GM19397 (cell line): ENCODE measurements at regions not wholly inside any gene's neighbourhood (a gene's known extent, or its start where the extent isn't known, plus 50 kb on each side); places are given as distances from the start of the nearest gene placed in this dataset.
"Not testable (repeated sequence)": the region's sequence is repeated elsewhere in the genome, so short reads cannot be mapped to it uniquely, and the experiment has no call there.

ENCODE experiments used
- ATAC-seq: cut with Tn5 transposase; IDR thresholded peaks from one replicate; pipeline ENCODE4 v1.9.1; 2021; ENCODE audit warnings: mild to moderate bottlenecking, moderate library complexity; ENCODE audit not compliant: unreplicated experiment

DNA sequence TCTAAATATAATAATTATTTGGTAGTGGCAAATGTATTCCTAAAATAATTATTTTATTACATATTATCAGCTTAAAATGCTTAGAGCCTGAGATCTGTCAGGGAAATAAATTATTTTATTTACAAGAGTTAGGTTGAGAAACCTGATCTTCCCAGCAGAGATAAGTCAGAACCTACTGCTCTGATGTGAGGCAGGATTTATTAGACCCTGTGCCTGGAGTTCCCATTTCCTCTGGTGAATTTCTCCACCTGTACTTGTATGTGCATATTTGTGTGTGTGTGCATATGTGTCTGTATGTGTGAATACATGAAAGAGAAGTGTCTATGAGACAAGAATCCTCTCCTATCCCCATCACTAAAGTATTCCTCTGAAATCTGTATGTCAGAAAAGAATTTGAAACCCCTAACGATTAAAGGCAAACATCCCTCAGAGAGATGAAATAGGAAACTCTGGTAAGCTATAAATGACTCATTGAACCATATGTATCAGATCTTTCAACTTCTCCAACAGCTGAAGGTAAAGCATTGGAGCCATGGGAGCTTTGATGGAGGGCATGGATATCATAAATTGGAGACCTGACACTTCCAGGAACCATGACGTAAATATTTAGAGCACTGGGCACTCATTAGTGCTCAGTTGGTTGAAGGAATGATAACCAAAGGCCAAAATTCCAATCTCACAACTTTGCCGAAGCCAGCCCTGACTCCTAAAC lies 190.9 kb downstream of the XPNPEP1 start:
- ATAC-seq, result no peak

DNA sequence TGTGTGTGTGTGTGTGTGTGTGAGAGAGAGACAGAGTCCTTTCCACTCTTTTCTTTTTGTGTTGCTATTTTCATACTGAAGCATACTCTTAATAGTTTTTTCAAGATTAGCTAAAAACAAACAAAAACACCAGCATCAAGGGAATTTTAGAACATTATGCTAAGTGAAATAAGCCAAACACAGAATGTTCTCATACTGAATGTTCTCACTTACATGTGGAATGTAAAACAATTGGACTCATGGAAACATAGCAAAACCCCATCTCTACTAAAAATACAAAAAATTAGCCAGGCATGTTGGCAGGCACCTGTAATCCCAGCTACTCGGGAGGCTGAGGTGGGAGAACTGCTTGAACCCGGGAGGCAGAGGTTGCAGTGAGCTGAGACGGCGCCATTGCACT lies 193.4 kb downstream of the XPNPEP1 start:
- not testable (repeated sequence) for ATAC-seq

DNA sequence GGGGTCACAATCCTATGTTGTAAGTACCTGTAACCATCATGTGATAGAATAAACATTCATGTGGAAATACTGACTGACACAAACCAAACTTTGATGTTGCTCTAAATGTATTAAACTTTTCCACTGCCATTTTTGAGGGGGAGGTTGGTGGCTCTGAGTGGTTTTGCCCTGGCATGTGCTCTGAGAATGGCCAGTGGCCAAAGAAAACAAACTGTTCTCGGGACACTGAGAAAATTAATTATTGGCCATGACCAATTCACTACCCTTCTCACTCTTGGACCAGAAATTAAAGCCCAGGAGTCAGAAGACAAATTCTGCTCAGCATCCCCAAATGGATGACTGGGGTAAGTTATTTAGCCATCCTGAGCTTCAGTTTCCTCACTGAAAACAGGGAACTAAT lies 195.9 kb downstream of the XPNPEP1 start:
- no peak for ATAC-seq

DNA sequence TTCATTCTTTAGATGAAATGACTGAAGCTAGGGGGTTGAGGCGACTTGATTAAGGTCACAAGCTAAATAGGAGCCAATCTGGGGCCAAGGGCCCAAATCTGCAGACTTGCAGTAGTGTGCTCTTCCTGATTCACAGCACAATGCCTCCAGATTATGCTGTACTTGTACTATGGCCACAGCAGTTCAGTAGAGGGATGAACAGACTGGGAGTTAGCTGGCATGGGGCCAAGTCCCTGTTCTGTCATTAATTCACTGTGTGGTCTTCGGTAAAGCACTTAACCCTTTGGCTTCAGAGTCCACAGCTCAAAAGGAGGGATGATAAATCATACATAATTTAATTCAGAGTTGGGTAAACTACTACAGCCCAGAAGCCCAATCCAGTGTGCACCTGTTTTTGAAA lies 196.8 kb downstream of the XPNPEP1 start:
- no peak for ATAC-seq

- ATAC-seq, result no peak
Observed at GRCh38 chr10:109723305-109723704, 200.0 kb downstream of the XPNPEP1 start.

DNA sequence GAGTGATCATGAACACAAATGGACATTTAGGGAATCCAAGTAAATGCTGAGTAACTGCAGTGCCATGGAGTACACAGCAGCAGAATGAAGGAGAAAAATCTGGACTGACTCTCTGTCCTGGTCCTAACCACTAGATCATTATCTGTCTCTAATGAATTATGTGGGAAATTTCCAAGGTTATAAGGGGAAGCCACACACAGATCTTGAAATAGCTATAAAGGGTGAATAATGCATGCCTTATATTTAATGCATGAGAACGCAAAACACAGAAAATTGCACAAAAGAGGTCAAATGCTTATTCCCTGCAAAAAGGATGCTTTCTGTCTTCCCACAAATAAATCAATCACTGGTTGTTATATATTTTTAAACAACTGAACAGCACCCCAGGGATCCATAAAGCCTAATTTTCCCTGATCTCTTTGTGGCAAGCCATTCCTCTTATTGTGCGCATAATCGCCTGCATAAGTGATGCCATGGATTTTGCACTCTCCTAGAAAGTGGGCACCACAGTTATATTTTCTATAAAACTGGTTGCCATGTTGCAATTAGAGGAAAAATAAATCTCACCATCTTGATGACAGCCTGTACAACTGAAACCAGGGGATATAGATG lies 201.8 kb downstream of the XPNPEP1 start:
- no peak for ATAC-seq

DNA sequence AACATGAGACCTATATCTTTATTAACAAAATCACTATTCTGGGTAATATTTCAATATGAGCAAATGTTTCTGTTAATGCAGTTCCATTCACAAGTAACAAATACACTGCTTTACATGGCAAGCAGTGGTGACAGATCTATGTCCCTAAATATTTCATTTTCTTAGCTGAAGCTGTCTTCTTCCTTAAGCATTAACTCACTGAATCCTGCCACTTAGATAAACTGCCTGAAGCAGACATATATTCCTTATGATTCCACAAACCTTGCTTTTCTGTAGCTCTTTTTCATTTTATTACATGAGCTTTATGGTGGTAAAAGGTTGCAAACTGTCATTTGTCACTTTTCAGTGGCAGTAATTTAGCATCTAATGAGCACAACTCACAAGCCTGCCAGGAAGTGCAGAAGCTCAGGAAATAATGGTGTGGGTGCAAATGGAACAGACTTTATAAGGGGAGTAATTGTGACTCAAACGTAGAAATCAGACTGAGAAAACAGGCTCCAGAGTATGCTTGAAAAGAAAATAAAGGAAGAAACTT lies 217.2 kb downstream of the XPNPEP1 start:
- ATAC-seq, result no peak

- no peak for ATAC-seq
Observed at GRCh38 chr10:109701633-109702215, 221.6 kb downstream of the XPNPEP1 start.

DNA sequence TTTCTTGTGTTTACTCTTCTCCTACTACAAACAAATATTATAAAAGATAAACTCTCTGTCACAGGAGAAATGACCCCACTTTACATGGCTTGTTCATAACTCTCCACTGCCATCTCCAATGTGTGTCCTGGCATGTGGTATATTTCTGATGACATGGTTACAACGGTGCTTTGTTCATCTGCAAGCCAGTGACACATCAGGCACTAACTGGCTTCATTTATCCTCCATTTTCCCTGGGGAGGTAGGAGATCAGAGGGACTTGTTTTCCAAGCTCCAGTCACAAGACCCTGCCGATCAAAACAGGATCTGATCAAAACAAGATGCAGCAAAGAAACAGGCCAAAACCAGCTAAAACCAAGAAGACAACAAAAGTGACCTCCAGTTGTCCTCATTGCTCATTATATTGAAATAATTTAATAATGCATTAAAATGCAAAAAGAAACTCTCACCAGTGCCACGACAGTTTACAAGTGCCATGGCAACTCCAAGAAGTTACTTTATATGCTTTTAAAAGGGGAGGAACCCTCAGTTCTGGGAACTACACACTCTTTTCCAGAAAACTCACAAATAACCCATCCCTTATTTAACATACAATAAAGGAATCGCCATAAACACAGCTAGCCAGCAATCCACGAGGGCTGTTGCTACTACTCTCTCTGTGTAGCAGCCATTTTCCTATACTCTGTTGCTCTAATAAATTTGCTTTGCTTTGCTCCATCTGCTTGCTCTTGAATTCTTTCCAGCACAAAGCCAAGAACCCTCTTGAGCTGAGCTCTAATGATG lies 224.2 kb downstream of the XPNPEP1 start:
- no peak for ATAC-seq

- ATAC-seq, result no peak
Observed at GRCh38 chr10:109698086-109698485, 225.2 kb downstream of the XPNPEP1 start.

DNA sequence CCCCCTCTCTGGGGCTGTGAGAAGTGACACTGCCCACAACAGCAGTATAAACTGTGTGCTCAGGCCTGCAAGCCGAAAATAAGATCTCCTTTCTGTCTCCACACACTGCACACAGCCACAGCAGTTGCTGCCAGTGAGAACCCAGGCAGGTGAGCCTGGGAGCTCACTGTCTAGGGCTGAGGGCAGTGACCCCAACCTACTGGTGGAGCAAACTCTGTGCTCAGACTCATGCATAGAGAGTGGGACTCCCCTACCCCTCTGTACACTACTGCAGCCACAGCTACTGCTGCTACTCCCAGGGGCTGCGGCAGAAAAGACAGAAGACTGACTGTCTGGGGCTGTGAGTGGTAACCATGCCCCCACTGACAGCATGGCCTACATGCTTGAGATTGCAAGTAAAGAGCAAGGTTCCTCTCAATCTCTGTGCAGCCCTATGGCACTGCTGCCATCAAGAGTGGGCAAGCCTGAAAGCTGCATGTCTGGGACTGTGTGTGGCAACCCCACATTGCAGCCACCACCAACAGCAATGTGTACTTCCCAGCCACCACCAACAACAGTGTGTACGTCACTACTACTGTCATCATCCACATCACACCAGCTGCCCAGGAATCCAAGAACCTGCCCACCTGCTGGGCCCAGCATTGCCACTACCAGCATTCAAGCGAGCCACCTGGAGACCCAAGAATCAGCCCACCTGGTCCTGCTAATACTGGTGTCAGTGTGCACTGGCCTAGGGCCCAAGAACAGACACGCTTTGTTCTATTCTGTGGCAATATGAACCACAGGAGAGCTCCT lies 226.1 kb downstream of the XPNPEP1 start:
- no peak for ATAC-seq

DNA sequence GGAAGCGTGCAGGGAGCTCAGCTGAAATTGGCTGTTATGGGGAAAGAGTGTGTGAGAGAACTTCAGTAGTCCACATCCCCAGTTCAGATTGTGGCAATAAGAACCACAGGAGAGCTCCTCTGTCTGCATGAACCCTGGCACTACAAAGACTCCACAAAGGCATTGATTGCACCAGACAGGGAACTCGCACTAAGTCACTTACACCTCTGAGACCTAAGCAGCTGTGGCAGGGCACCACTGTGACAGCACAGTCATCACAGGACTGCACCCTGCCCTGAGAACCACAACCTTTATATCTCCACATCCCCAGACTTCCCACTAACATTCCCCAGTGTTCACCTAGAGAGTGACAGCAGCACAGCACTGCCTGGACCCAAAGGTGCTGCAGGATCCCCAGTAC lies 226.8 kb downstream of the XPNPEP1 start:
- no peak for ATAC-seq

DNA sequence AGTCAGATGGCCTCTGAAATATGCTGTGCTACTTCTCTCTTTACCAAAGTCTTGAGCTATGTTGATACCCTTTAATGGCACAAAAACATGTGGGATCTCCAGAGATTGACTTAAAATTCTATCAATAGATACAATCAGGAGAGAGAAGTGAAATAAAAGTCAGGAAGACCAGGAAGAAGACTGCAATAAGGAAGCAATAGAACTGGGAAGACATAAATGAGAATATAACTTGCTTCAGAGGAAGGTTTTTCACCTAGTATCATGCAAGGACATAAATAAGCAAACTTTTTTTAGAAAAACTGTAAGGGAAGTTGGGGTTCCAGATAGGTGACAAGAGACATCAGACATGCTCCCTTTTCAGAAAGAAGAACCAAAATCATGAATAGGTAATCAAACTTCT lies 227.3 kb downstream of the XPNPEP1 start:
- no peak for ATAC-seq

GRCh38 chr10:109689785-109690184 lies 233.5 kb downstream of the XPNPEP1 start:
- no peak for ATAC-seq

DNA sequence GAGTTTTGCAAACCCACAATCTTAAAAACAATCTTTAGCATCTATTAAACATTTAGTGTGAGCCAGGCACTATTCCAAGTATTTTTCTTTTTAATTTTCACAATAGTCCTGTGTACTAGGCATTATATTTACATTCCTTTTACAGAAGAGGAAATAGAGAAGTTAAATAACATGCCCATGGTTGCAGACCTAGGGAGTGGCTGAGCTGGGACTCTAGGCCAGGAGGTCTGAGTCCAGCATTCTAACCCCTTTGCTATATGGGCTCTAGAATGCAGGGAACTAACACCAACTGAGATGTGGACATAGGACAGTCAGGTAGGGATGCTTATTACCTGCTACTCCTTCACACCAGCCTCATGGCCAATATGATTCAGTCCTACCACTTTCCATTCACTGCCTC lies 243.8 kb downstream of the XPNPEP1 start:
- no peak for ATAC-seq

- ATAC-seq, result no peak
Observed at GRCh38 chr10:109678857-109679256, 244.5 kb downstream of the XPNPEP1 start.

- no peak for ATAC-seq
Observed at GRCh38 chr10:109676703-109677102, 246.6 kb downstream of the XPNPEP1 start.

DNA sequence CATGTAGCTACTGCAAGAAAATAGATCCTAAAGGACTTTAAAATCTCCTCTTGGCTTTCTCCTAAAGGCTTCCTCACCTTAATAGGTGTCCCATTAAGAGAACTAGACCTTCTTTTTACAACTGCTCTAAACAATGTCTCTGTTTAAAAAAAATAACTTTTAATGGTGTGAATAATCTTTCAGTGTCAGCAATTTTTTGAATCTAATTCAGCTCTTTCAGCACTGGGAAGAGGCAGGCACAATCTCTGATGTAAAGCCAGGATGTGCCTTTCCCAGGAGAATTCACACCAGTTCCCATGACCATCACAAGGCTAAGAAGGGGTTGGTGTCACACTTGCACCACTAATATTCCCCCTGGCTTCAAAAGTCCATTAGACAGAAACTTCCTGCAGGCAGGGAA lies 254.6 kb downstream of the XPNPEP1 start:
- no peak for ATAC-seq

DNA sequence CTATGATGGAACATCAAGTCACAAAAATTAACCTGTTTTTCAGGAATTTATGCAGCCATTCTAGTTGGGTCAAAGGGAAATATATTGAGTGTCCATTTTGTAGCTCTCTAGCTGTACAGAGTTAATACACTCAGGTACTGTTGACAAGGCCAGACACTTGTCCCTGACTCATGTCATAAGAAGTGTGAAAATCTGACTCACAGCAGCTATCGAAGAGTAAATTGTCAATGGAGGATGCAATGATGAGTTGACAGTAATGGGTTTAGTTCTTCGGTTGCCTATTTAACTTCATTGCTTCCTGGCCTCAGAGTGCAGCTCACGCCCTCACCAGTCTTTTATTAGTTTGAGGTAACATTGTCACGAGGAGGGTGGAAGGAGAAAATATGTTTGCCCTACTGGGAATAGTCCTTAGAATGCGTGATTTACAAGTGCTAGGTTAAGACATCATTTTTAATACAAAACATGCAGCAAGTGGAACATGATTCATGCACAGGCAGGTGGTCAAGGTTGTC lies 255.1 kb downstream of the XPNPEP1 start:
- ATAC-seq, result no peak

- ATAC-seq, result no peak
Observed at GRCh38 chr10:109665321-109665720, 258.0 kb downstream of the XPNPEP1 start.
